ENCODE measurements at regions not wholly inside any gene's neighbourhood (a gene's known extent, or its start where the extent isn't known, plus 50 kb on each side); places are given as distances from the start of the nearest gene placed in this dataset.
"Not testable (repeated sequence)": the region's sequence is repeated elsewhere in the genome, so short reads cannot be mapped to it uniquely, and the experiment has no call there.

DNA sequence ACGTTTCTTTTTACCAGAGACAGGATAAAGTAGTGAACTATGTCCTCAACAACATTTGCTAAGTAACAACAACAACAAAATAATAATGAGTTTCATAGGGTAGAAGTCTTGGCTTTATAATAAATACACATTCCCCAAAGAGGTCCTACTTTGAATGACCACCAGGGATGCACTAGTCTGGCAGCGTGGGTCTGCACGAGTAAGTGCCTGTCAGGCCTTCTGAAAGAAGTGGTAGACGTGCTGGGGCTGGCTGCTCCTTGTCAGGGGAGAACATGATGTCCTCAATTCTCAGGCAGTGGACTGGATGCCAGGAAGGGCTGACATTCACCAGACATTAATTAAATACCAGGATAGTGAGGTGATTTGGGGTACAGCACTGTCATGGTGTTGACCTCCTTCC is 331.1 kb downstream of the TMEM38B start:
- TF ChIP-seq, protein P1, sequence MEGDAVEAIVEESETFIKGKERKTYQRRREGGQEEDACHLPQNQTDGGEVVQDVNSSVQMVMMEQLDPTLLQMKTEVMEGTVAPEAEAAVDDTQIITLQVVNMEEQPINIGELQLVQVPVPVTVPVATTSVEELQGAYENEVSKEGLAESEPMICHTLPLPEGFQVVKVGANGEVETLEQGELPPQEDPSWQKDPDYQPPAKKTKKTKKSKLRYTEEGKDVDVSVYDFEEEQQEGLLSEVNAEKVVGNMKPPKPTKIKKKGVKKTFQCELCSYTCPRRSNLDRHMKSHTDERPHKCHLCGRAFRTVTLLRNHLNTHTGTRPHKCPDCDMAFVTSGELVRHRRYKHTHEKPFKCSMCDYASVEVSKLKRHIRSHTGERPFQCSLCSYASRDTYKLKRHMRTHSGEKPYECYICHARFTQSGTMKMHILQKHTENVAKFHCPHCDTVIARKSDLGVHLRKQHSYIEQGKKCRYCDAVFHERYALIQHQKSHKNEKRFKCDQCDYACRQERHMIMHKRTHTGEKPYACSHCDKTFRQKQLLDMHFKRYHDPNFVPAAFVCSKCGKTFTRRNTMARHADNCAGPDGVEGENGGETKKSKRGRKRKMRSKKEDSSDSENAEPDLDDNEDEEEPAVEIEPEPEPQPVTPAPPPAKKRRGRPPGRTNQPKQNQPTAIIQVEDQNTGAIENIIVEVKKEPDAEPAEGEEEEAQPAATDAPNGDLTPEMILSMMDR (IDR thresholded peaks at IDR 0.05; ENCODE audit: low read depth, low read length): no peak
- DNase-seq (ENCODE audit: extremely low read depth, low read depth): no peak

DNA sequence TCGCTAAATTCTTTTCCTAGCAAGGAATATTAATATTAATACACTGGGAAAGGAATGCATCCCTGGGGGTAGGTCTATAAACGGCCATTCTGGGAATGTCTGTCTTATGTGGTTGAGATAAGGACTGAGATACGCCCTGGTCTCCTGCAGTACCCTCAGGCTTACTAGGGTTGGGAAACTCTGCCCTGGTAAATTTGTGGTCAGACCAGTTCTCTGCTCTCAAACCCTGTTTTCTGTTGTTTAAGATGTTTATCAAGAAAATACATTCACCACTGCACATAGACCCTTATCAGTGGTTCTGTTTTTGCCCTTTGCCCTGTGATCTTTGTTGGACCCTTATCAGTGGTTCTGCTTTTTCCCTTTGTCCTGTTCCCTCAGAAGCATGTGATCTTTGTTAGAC is 335.8 kb downstream of the TMEM38B start:
- DNase-seq (ENCODE audit: extremely low read depth, low read depth): not testable (repeated sequence)

DNA sequence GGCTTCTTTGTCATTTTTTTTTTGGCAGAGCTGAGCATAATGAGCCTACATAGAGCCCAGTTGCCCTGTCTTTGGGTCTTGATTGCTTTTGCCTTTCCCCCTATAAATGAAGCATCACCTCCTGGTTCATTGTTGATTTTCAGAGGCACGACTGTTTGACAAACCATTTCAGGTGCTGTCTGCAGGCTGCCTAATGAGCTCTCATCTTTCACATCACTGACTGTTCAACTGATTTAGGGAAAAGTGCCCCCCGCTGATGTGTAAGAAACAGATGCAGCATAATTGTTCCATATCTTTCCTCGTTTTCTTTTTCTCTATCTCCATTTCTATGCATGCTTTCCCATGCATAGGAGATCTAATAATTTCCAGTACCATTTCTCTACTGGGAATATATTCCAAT is 338.6 kb downstream of the TMEM38B start:
- no peak for DNase-seq (ENCODE audit: extremely low read depth, low read depth)
- TF ChIP-seq, protein P1 (IDR thresholded peaks at IDR 0.05; ENCODE audit: low read depth, low read length): no peak

DNA sequence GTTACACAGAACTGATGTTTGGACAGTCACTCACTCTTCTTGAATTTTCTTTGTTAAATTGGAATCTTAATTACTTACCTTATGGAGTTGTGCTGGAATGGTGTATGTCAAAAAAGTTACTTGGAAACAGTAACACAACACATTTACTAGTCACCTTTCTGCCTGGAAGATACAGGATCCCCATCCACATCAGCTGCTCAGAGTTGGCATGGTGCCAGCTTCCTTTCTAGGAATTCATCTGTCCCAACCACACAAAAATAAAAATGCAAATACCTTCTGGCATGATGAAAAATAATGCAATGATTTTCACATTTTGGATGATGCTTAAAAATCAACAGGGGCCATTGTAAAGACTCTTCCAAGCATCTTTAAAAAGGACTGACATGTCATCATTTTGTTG is 341.5 kb downstream of the TMEM38B start:
- no peak for DNase-seq (ENCODE audit: extremely low read depth, low read depth)
- TF ChIP-seq, protein P1 (IDR thresholded peaks at IDR 0.05; ENCODE audit: low read depth, low read length): no peak

DNA sequence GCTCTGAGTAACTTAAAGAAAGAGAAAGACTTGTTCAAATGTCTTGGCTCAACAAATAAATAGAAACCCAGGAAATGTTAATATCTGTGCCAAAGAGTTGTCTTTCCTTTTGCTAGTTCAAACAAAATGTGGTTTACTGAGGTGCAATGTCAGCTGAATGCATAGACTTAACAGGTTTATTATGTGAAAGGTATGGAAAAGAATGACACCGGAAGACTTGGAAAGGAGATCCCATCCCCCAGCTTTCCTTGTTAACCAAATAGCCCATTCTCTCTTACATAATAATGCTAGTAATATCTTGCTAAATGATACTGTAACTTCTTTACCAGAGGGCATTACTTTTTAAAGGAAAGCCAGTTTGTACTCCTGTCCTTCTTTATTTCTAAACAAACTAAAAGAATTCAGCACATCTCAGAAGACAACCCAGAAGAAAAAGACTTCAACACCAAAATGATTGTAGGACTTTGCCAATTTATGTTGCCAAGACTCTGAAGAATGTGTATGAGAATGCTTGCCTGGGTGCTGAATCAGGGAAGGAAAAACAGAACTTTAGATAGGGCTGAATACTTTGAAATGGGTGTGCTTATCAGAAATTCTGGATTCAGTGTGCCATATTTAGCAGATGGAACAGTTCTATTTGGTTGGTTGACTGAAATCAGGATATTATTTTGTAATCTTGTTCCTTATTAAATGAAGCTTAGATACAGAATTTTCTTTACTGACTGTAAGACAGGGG is 344.1 kb downstream of the TMEM38B start:
- no peak for DNase-seq (ENCODE audit: extremely low read depth, low read depth)
- TF ChIP-seq, protein P1 (IDR thresholded peaks at IDR 0.05; ENCODE audit: low read depth, low read length): no peak

DNA sequence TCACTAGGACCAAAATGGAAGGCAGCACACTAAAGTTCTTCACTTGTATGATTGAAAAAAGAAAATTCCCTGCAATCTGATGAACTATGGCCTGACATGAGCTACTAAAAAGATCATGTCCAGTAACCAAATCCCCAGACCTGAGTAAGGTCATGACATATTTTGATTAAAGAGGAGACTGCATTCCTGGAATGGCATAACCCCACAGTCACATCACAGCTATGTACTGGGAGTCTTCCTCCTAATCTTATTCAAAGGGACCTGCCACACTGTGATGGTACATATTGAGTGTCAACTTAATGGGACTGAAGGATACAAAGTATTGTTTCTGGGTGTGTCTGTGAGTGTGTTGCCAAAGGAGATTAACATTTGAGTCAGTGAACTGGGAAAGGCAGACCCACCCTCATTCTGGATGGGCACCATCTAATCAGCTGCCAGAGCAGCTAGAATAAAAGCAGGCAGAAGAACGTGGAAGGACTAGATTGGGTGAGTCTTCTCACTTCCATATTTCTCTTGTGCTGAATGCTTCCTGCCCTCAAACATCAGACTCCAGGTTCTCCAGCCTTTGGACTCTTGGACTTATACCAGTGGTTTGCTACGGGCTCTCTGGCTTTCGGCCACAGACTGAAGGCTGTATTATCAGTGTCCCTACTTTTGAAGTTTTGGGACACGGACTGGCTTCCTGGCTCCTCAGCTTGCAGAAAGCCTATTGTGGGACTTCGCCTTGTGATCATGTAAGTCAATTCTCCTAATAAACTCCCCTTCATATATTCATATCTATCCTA is 345.0 kb downstream of the TMEM38B start:
- no peak for DNase-seq (ENCODE audit: extremely low read depth, low read depth)
- TF ChIP-seq, protein P1 (IDR thresholded peaks at IDR 0.05; ENCODE audit: low read depth, low read length): no peak

DNA sequence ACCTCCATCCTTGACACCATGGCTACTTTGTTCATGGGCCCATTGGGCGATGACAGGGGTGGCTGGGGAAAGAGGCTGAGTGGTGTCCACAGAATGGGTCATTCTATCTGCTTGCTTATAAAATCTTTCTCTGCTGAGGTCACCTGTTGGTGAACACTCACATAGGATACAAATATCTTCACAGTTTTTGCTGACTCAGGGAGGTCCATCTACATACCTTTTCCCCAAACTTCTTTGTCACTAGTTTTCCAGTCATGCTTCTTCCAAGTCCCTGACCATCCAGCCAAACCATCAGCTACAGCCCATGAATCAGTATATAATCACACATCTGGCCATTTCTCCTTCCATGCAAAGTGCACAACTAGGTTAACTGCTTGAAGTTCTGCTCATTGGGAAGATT is 347.6 kb downstream of the TMEM38B start:
- DNase-seq (ENCODE audit: extremely low read depth, low read depth): not testable (repeated sequence)

DNA sequence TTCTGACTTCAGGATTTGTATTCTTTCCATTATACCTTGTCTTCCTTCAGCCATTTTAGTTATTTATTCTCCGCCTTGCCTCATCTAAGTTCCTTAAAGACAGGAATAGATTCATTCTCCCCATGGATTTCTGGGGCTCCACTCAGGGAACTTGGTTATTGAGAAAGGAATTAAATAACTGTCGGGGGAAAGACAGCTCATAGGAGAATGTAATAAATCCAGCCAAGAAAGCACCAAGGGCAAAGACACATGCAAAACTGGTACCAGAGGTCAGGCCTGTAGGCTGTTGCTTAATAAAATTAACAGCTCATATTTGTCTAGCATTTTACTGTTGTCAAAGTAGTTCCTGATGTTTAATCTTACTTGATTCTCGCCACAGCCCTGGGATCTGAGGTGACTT is 357.2 kb downstream of the TMEM38B start:
- TF ChIP-seq, protein P1 (IDR thresholded peaks at IDR 0.05; ENCODE audit: low read depth, low read length): no peak
- DNase-seq (ENCODE audit: extremely low read depth, low read depth): no peak
